OCI-LY7 (cell line): ENCODE measurements at regions not wholly inside any gene's neighbourhood (a gene's known extent, or its start where the extent isn't known, plus 50 kb on each side); places are given as distances from the start of the nearest gene placed in this dataset.
A peak's percentile ranks its signal among the peaks of the same experiment; 100 is the strongest.

ENCODE experiments used
- BruUV-seq: library from RNA; stranded (reverse); fragments of 400-500 nt; replicated peaks from 2 replicates; lab custom pipeline; 2021; lab: Mats Ljungman, UMichigan
- CTCF ChIA-PET: fragments of 300-600 bp; sonication (Branson Sonifier 250); formaldehyde crosslinking; loops from one replicate; lab custom pipeline; 2022; ENCODE audit warnings: antibody characterized with exemption; ENCODE audit not compliant: unreplicated experiment; lab: Charles Lee
- POLR2A ChIA-PET: fragments of 300-600 bp; sonication (Branson Sonifier 250); formaldehyde crosslinking; loops from one replicate; lab custom pipeline; 2022; ENCODE audit warnings: antibody characterized with exemption; lab: Charles Lee
- DNase-seq: peaks from one replicate; pipeline ENCODE4 v3.0.0-alpha.2; 2015; ENCODE audit warnings: low spot score
- H2AFZ ChIP-seq: fragments of 200-600 bp; sonication (generic), shearing (Covaris generic); 2 replicates; pipeline ENCODE4 v1.6.1; 2014; ENCODE audit warnings: mild to moderate bottlenecking, antibody characterized with exemption, low read length, moderate library complexity
- H3K27ac ChIP-seq: fragments of 200-600 bp; sonication (generic); 2 replicates; pipeline ENCODE4 v1.5.1; 2014; ENCODE audit warnings: mixed run types, low read depth, mild to moderate bottlenecking, moderate library complexity, low read length, inconsistent platforms; ENCODE audit not compliant: poor library complexity, severe bottlenecking
- H3K36me3 ChIP-seq: fragments of 200-600 bp; sonication (generic); 2 replicates; pipeline ENCODE4 v1.6.1; 2014; ENCODE audit warnings: mild to moderate bottlenecking, antibody characterized with exemption, low read length, moderate library complexity, mixed read lengths; ENCODE audit not compliant: insufficient read depth
- H3K4me1 ChIP-seq: fragments of 200-600 bp; sonication (generic); 2 replicates; pipeline ENCODE4 v1.5.1; 2014; ENCODE audit warnings: mild to moderate bottlenecking, low read length; ENCODE audit not compliant: insufficient read depth, poor library complexity, severe bottlenecking
- H3K4me2 ChIP-seq: fragments of 200-600 bp; sonication (generic); 2 replicates; pipeline ENCODE4 v1.6.1; 2014; ENCODE audit warnings: mild to moderate bottlenecking, low read length
- H3K4me3 ChIP-seq: fragments of 200-600 bp; sonication (generic); 2 replicates; pipeline ENCODE4 v1.5.1; 2014; ENCODE audit warnings: mild to moderate bottlenecking, low read depth, low read length; ENCODE audit not compliant: poor library complexity, severe bottlenecking
- H3K79me2 ChIP-seq: fragments of 200-600 bp; sonication (generic); 2 replicates; pipeline ENCODE4 v1.6.1; 2016; ENCODE audit warnings: low read depth, mild to moderate bottlenecking, low read length, moderate library complexity, mixed read lengths; ENCODE audit not compliant: insufficient read depth
- H3K9me2 ChIP-seq: fragments of 200-600 bp; sonication (generic); 2 replicates; pipeline ENCODE4 v1.6.1; 2016; ENCODE audit warnings: mild to moderate bottlenecking, low read length, mixed read lengths; ENCODE audit not compliant: insufficient read depth
- H3K9me3 ChIP-seq: fragments of 200-600 bp; sonication (generic); 2 replicates; pipeline ENCODE4 v1.6.1; 2014; ENCODE audit warnings: mild to moderate bottlenecking, mixed run types, low read length, mixed read lengths
- H4K20me1 ChIP-seq: fragments of 200-600 bp; sonication (generic); 2 replicates; pipeline ENCODE4 v1.6.1; 2014; ENCODE audit warnings: mild to moderate bottlenecking, antibody characterized with exemption, low read length, moderate library complexity, mixed read lengths; ENCODE audit not compliant: insufficient read depth
- EZH2phosphoT487 ChIP-seq: fragments of 200-600 bp; sonication (generic); IDR thresholded peaks from 2 replicates; pipeline ENCODE4 v1.6.1; 2018; ENCODE audit warnings: low read depth, borderline replicate concordance, mild to moderate bottlenecking, mixed run types, antibody characterized with exemption, low read length, moderate library complexity, mixed read lengths
- intact Hi-C: fragments of 100-400 bp; cut with micrococcal nuclease; formaldehyde crosslinking; loops from one replicate; pipeline ENCODE4 v1.10.0; 2022; ENCODE audit not compliant: unreplicated experiment
- TF ChIP-seq, protein P1 (sequence below): fragments of 200-600 bp; sonication (generic); conservative IDR thresholded peaks from 2 replicates; pipeline ENCODE4 v1.5.1; 2014; ENCODE audit warnings: mild to moderate bottlenecking, antibody characterized with exemption, low read length, moderate library complexity, mixed read lengths

DNA sequence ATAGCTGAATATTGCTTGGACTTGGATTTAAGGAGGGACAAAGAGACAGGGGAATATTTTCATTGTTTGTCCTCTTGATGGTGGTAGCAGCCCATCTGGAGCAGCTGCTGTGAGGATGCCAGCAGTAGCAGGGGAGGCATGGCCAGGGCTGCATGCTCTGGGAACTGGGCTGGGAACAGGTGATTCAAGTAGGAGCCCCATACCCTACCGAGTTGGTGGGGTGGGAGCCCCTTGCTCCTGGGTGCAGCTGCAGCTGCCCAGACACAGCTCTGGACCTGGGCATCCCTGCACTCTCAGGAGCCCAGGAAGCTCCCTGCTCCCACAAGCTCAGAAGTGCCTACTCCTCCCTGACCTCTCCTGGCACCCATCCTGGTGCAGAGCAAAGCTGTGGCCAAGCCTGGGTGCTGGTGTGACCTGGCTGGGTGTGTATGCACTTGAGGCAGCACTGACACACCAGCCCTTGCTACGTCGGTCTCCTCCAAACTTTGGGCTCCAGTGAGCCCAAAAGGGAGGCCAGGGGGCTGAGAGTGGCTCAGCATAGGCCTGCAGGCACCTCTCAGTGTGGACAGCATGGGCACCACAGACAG lies 341.8 kb upstream of the CCDC179 start:
- no peak for DNase-seq
- ChIA-PET POLR2A (interaction anchor here (0.9 kb wide), 1 partner anchor 21 kb away, joined by 3 read pairs; no protein-coding TSS in a partner anchor), CTCF (no interaction called here)
- no peak for TF ChIP-seq EZH2phosphoT487
- TF ChIP-seq, protein P1, sequence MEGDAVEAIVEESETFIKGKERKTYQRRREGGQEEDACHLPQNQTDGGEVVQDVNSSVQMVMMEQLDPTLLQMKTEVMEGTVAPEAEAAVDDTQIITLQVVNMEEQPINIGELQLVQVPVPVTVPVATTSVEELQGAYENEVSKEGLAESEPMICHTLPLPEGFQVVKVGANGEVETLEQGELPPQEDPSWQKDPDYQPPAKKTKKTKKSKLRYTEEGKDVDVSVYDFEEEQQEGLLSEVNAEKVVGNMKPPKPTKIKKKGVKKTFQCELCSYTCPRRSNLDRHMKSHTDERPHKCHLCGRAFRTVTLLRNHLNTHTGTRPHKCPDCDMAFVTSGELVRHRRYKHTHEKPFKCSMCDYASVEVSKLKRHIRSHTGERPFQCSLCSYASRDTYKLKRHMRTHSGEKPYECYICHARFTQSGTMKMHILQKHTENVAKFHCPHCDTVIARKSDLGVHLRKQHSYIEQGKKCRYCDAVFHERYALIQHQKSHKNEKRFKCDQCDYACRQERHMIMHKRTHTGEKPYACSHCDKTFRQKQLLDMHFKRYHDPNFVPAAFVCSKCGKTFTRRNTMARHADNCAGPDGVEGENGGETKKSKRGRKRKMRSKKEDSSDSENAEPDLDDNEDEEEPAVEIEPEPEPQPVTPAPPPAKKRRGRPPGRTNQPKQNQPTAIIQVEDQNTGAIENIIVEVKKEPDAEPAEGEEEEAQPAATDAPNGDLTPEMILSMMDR, result no peak
- no peaks in the 10 kb centered on the region for H3K9me2 ChIP-seq
- H3K4me2 ChIP-seq, result no peak overlapping the region
- intact Hi-C loops, result no loop called here
- no peaks in the 10 kb centered on the region for H4K20me1 ChIP-seq
- H2AFZ ChIP-seq, result no peak overlapping the region
- no peaks in the 10 kb centered on the region for H3K4me1 ChIP-seq
- peaks cover 12% of the 10 kb centered on the region; the same call in 1 of the 2 replicates for H3K9me3 ChIP-seq
- H3K36me3 ChIP-seq, result no peaks in the 10 kb centered on the region
- H3K4me3 ChIP-seq, result no peak overlapping the region
- BruUV-seq, result no TSS peak
- no peaks in the 10 kb centered on the region for H3K79me2 ChIP-seq
- no peak overlapping the region for H3K27ac ChIP-seq

DNA sequence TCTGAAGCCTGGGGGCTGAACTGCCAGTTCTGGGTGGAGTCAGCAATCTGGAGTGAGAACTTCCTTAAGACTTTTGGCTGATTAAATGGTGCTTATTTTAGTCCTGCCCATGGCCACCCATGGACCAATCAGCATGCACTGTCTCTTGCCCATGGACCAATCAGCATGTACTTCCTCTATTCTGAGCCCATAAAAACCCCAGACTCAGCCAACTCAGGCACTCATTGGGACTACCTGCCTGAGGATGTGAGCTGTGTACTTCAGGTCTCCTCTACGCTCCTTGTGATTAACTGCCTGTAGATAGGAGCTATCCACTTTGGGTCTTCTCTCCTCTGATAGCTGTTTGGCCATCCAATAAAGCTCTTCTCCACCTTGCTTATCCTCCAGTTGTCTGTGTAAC lies 342.3 kb upstream of the CCDC179 start:
- BruUV-seq, result no TSS peak
- no peaks in the 10 kb centered on the region for H3K9me2 ChIP-seq
- peak; percentile 27 for DNase-seq
- H3K4me2 ChIP-seq, result no peak overlapping the region
- POLR2A ChIA-PET, result interaction anchor here (0.9 kb wide), 1 partner anchor 21 kb away, joined by 3 read pairs; no protein-coding TSS in a partner anchor
- peaks cover 12% of the 10 kb centered on the region; the same call in 1 of the 2 replicates for H3K9me3 ChIP-seq
- no peaks in the 10 kb centered on the region for H3K36me3 ChIP-seq
- no peaks in the 10 kb centered on the region for H4K20me1 ChIP-seq
- TF ChIP-seq EZH2phosphoT487, result no peak
- TF ChIP-seq, protein P1, result no peak
- CTCF ChIA-PET, result no interaction called here
- no peak overlapping the region for H2AFZ ChIP-seq
- intact Hi-C loops, result no loop called here
- H3K4me1 ChIP-seq, result no peaks in the 10 kb centered on the region
- no peaks in the 10 kb centered on the region for H3K79me2 ChIP-seq
- H3K4me3 ChIP-seq, result no peak overlapping the region
- no peak overlapping the region for H3K27ac ChIP-seq

DNA sequence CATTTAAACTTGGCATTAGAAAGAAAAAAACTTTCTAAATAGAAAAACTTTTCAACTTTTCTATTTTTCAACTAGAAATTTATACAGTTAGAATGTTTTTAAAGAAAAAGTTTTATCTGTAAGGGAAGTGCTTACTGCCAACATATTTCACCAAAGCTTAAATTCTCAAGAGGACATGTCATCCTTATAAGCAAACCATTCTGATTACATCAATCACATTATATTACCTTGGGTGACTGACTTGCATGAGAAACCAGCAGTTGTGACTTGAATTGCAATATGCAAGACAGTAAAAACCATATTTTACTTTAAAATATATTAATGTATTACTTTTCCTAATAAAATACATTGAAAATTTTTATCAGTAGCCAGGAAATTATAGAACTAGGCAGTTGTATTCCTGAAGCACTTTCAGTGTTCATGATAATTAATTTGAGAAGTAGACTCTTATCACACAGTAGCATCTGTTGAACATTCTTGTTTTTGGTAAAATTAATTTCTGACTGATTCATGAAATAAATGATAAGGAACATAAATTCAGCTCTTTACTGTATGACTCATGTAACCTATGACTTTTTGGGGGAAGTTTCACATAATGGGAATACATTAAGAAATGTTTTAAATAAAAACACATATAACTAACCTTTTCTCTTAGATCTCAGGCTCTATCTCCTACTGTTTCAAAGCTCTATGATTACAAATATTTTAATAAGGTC lies 345.0 kb upstream of the CCDC179 start:
- Histone ChIP-seq H3K79me2 (no peaks in the 10 kb centered on the region), H2AFZ (no peak overlapping the region), H4K20me1 (no peaks in the 10 kb centered on the region), H3K9me2 (no peaks in the 10 kb centered on the region), H3K9me3 (peaks cover 12% of the 10 kb centered on the region; the same call in 1 of the 2 replicates), H3K4me2 (no peak overlapping the region), H3K36me3 (no peaks in the 10 kb centered on the region), H3K4me3 (no peak overlapping the region), H3K27ac (no peak overlapping the region), H3K4me1 (no peaks in the 10 kb centered on the region)
- ChIA-PET POLR2A (no interaction called here), CTCF (no interaction called here)
- TF ChIP-seq, protein P1, result no peak
- no peak for TF ChIP-seq EZH2phosphoT487
- BruUV-seq, result no TSS peak
- intact Hi-C loops, result no loop called here
- DNase-seq, result no peak
